GM19468 (cell line): ENCODE measurements at regions not wholly inside any gene's neighbourhood (a gene's known extent, or its start where the extent isn't known, plus 50 kb on each side); places are given as distances from the start of the nearest gene placed in this dataset.

Experiments
- ATAC-seq: cut with Tn5 transposase; IDR thresholded peaks from one replicate; pipeline ENCODE4 v1.9.1; 2021; ENCODE audit warnings: mild to moderate bottlenecking, moderate library complexity, moderate number of reproducible peaks; ENCODE audit not compliant: unreplicated experiment; ENCODE audit errors: extremely low read depth

DNA sequence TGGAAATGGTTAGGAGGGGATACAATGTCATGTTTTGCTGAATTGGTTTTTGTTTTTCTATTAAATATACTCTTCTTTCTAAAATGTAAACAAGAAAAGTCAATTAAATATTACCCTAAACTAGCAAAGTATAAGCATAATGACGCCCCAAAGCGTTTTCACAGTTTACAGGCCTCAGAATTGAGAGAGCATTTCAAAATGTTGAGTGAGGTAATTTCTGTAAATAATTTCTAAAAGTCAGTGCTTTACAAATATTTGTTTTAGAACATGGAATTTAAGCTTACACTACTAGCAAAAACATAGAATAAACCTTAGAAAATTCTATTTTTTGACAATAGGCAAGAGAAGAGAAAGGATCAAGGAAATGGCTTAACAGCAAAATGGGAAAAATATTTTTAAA is 958.4 kb upstream of the USP15 start:
- ATAC-seq, result no peak

- no peak for ATAC-seq
These were observed 957.9 kb upstream of the USP15 start for GRCh38 chr12:61302282-61302681.

GRCh38 chr12:61308220-61308619 is 952.0 kb upstream of the USP15 start:
- no peak for ATAC-seq

DNA sequence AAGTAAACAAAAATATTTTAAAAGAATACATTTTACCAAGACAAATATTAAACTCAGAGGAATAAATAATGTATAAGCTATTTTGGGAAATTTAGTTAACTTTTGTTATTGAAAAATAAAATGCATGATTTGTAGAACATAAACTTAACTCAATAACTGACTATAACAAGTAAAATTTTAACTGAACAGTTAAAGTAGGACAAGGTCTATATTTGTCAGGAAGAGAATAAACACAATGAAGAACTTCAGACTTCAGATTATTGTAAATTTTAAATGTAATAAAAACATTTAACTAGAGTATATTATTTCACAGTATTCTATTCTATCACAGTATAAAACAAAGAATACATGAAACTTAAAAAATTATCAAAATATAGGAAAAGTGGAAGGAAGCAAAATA is 948.8 kb upstream of the USP15 start:
- no peak for ATAC-seq

- no peak for ATAC-seq
These were observed 911.3 kb upstream of the USP15 start for GRCh38 chr12:61348871-61349270.

GRCh38 chr12:61355105-61355504 is 905.1 kb upstream of the USP15 start:
- no peak for ATAC-seq

- no peak for ATAC-seq
These were observed 903.7 kb upstream of the USP15 start for GRCh38 chr12:61356485-61356884.

DNA sequence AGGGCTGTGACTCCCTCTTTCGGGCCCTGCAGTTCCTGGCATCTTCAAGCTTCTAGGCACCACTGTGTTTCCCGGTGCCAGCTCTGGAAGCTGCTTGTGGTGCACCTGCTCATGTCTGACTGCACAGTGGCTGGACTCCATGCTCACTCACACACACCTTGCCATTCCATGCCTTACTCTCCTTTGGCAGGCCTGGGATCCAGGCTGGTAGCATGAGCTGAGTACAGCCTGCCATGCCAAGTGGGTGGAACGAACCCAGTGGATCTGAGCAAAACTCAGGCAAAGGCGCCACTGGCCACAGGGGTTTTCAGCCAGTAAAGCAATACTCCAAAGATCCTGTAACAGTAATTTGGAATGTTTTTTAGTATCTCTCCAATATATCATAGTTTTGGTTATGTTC is 902.7 kb upstream of the USP15 start:
- no peak for ATAC-seq

DNA sequence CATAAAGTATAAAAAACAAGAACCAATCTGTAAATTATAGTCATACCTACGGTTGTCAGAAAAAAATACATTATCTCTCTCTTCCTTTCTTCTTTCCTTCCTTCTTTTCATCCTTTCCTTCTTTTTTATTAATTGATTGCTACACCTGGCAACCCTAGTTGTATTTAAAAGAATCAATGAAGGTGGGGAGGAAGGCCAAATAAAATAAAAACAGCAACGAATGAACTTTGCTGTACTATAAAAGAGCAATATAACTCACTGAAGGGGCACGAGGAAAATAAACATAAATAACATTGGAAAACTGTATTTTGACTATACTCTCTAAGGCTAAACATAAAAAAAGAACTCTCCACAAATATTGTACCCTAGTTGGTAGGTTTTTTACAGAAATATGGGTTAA is 898.2 kb upstream of the USP15 start:
- ATAC-seq, result no peak

- no peak for ATAC-seq
These were observed 895.2 kb upstream of the USP15 start for GRCh38 chr12:61365001-61365400.

- no peak for ATAC-seq
These were observed 892.9 kb upstream of the USP15 start for GRCh38 chr12:61367281-61367785.

- no peak for ATAC-seq
These were observed 890.8 kb upstream of the USP15 start for GRCh38 chr12:61369241-61369910.

- ATAC-seq, result no peak
These were observed 875.7 kb upstream of the USP15 start for GRCh38 chr12:61384511-61384910.

GRCh38 chr12:61385771-61386170 is 874.4 kb upstream of the USP15 start:
- ATAC-seq, result no peak

DNA sequence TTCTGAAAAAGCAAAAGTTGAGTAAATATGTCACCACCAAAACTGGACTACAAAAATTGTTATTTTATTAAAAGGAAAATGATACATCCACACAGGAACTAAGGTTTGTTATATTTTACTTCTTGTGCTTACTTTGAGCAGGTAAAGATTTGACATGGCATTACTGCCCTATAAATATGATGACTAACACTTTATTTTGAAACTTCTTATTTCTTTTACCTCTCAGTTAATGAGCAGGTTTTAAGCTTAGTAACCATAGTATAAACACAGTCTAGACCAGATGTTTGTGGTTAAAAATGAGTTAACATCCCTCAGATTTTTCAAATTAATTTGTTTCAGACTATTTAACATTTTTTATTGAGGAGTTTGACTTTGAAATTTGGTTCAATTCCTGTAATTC is 862.5 kb upstream of the USP15 start:
- no peak for ATAC-seq

GRCh38 chr12:61412201-61412600 is 848.0 kb upstream of the USP15 start:
- no peak for ATAC-seq

GRCh38 chr12:61414470-61414869 is 845.7 kb upstream of the USP15 start:
- no peak for ATAC-seq

GRCh38 chr12:61422786-61423185 is 837.4 kb upstream of the USP15 start:
- no peak for ATAC-seq

- no peak for ATAC-seq
These were observed 808.1 kb upstream of the USP15 start for GRCh38 chr12:61452076-61452475.

DNA sequence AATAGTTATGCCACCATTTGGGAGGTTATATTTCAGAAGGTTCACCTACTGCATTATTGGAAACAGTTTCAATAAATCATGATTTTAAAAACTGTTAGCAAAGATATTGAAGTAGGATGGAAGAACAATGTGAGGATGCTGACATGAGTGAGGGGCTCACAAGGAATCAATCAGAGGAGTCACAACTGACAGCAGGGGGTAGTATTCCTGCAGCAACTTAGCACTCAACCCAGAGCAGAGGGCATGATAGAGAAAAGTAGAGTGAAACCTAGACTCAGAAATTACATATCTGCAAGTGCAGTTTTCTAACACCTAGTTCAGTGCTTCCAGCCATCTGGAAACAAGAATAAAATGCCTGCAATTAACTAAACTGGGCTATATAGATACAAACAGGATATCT is 772.5 kb upstream of the USP15 start:
- ATAC-seq, result no peak

DNA sequence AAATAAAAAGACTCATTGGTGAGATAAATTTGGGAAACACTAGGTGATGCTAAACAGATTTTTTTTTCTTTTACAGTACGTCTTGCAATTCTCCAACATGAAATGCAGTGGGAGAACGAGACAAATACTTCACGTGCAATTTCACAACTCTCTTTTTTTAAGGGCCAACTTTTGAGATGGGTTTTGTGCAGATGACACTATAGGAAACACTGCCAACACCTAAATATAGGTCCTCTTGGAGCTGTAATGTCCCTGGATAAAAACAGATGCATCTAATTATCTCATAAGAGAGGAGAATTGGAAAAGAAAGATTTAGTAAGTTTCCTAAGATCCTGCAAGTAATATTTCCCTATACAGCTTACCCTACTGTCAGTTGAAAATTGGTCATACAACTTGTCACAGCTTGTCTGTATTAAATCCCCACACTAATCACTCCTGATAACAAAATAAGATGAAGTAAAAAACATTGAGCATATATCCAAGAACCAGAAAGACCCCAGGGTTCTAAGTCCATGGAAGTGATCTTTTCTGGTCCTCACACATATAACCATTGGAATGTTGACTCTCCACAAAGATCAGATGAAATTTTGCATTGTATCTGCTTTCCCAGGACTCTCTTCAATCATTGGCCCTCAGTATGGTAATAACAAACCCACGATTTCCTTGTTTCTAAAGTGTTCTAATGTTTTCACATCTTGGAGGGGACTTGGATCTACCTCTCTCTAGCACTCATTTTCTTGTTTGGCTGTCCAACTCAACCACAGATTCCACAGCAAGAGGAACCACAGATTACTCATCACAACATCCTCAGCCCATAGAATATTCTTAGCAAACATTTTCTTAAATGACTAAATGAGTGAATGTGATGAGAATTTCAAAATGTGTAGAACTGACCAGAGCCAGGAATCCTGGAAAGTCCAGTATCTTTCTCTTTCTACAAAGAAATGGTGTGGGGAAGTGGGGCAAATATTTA is 769.4 kb upstream of the USP15 start:
- ATAC-seq, result no peak
